RCC 7860 (cell line): ENCODE measurements at regions not wholly inside any gene's neighbourhood (a gene's known extent, or its start where the extent isn't known, plus 50 kb on each side); places are given as distances from the start of the nearest gene placed in this dataset.
"Not testable (repeated sequence)": the region's sequence is repeated elsewhere in the genome, so short reads cannot be mapped to it uniquely, and the experiment has no call there.

Experiments
- DNase-seq: peaks from one replicate; pipeline ENCODE4 v3.0.0-alpha.2; 2015; ENCODE audit warnings: low spot score
- FAIRE-seq: peaks from 2 replicates; lab custom pipeline; 2012; peaks lifted over from hg19 to GRCh38; lab: Jason Lieb, UNC

GRCh38 chr1:4062041-4062440 is 162.0 kb upstream of the C1orf174 start:
- FAIRE-seq (no peak), DNase-seq (no peak)

- no peak for FAIRE-seq
- DNase-seq, result no peak
These were observed 162.5 kb upstream of the C1orf174 start for GRCh38 chr1:4062560-4062959.

GRCh38 chr1:4062992-4063391 is 162.9 kb upstream of the C1orf174 start:
- DNase-seq (no peak), FAIRE-seq (no peak)

- FAIRE-seq (no peak), DNase-seq (no peak)
These were observed 163.4 kb upstream of the C1orf174 start for GRCh38 chr1:4063516-4063915.

- DNase-seq, result no peak
- no peak for FAIRE-seq
These were observed 164.2 kb upstream of the C1orf174 start for GRCh38 chr1:4064150-4064889.

- no peak for FAIRE-seq
These were observed 167.0 kb upstream of the C1orf174 start for GRCh38 chr1:4066860-4067599.

GRCh38 chr1:4068076-4068475 is 168.0 kb upstream of the C1orf174 start:
- no peak for FAIRE-seq

More at GRCh38 chr1:4066860-4067599, 167.0 kb upstream of the C1orf174 start:
- no peak for DNase-seq

GRCh38 chr1:4071653-4072052 is 171.6 kb upstream of the C1orf174 start:
- DNase-seq, result no peak
- FAIRE-seq, result no peak

More at GRCh38 chr1:4068076-4068475, 168.0 kb upstream of the C1orf174 start:
- DNase-seq, result no peak

GRCh38 chr1:4072481-4073153 is 172.5 kb upstream of the C1orf174 start:
- FAIRE-seq, result no peak

GRCh38 chr1:4075436-4076225 is 175.6 kb upstream of the C1orf174 start:
- DNase-seq (no peak), FAIRE-seq (no peak)

More at GRCh38 chr1:4072481-4073153, 172.5 kb upstream of the C1orf174 start:
- no peak for DNase-seq

- FAIRE-seq (no peak), DNase-seq (no peak)
These were observed 176.3 kb upstream of the C1orf174 start for GRCh38 chr1:4076346-4076745.

GRCh38 chr1:4078091-4078962 is 178.3 kb upstream of the C1orf174 start:
- not testable (repeated sequence) for FAIRE-seq

GRCh38 chr1:4079815-4080214 is 179.7 kb upstream of the C1orf174 start:
- FAIRE-seq (no peak), DNase-seq (no peak)

More at GRCh38 chr1:4078091-4078962, 178.3 kb upstream of the C1orf174 start:
- DNase-seq, result not testable (repeated sequence)

- DNase-seq (no peak), FAIRE-seq (no peak)
These were observed 182.0 kb upstream of the C1orf174 start for GRCh38 chr1:4081806-4082711.

GRCh38 chr1:4083231-4084047 is 183.4 kb upstream of the C1orf174 start:
- DNase-seq, result no peak
- no peak for FAIRE-seq

- FAIRE-seq (no peak), DNase-seq (no peak)
These were observed 184.0 kb upstream of the C1orf174 start for GRCh38 chr1:4084048-4084431.

GRCh38 chr1:4084446-4084845 is 184.4 kb upstream of the C1orf174 start:
- no peak for FAIRE-seq
- DNase-seq, result no peak

- FAIRE-seq, result no peak
- DNase-seq, result no peak
These were observed 184.8 kb upstream of the C1orf174 start for GRCh38 chr1:4084896-4085295.
